GM13976 (cell line): ENCODE measurements at regions not wholly inside any gene's neighbourhood (a gene's known extent, or its start where the extent isn't known, plus 50 kb on each side); places are given as distances from the start of the nearest gene placed in this dataset.

Experiments
- DNase-seq: peaks from one replicate; pipeline ENCODE4 v3.0.0; 2012; ENCODE audit warnings: low spot score
- CTCF ChIP-seq: IDR thresholded peaks from 2 replicates; pipeline ENCODE4 v1.5.1; 2012; ENCODE audit warnings: borderline replicate concordance, mild to moderate bottlenecking; ENCODE audit not compliant: insufficient read depth; ENCODE audit errors: extremely low read depth, missing control alignments, control extremely low read depth
- in situ Hi-C: fragments of 300-500 bp; cut with MboI; formaldehyde crosslinking; loops from one replicate; pipeline ENCODE4 v1.12.0; 2022; ENCODE audit warnings: low sequenced_read_pairs, mixed read lengths, inconsistent platforms; ENCODE audit not compliant: unreplicated experiment

- no peak for DNase-seq
- in situ Hi-C loops: no loop called here
- TF ChIP-seq CTCF: no peak
Measured at GRCh38 chr12:98431089-98431488, 84.3 kb upstream of the TMPO start.

GRCh38 chr12:98437166-98437565 is 78.2 kb upstream of the TMPO start:
- no peak for DNase-seq
- in situ Hi-C loops: no loop called here
- no peak for TF ChIP-seq CTCF

- no peak for DNase-seq
- in situ Hi-C loops: no loop called here
Measured at GRCh38 chr12:98437806-98438595, 77.4 kb upstream of the TMPO start.

GRCh38 chr12:98438656-98439230 is 76.6 kb upstream of the TMPO start:
- no peak for TF ChIP-seq CTCF
- in situ Hi-C loops: no loop called here
- DNase-seq: no peak

More at GRCh38 chr12:98437806-98438595, 77.4 kb upstream of the TMPO start:
- no peak for TF ChIP-seq CTCF

GRCh38 chr12:98439471-98439951 is 75.9 kb upstream of the TMPO start:
- DNase-seq: no peak
- in situ Hi-C loops: no loop called here
- no peak for TF ChIP-seq CTCF

GRCh38 chr12:98439981-98440581 is 75.3 kb upstream of the TMPO start:
- in situ Hi-C loops: no loop called here
- no peak for TF ChIP-seq CTCF
- no peak for DNase-seq
